ENCODE measurements at regions not wholly inside any gene's neighbourhood (a gene's known extent, or its start where the extent isn't known, plus 50 kb on each side); places are given as distances from the start of the nearest gene placed in this dataset.
"Not testable (repeated sequence)": the region's sequence is repeated elsewhere in the genome, so short reads cannot be mapped to it uniquely, and the experiment has no call there.

DNA sequence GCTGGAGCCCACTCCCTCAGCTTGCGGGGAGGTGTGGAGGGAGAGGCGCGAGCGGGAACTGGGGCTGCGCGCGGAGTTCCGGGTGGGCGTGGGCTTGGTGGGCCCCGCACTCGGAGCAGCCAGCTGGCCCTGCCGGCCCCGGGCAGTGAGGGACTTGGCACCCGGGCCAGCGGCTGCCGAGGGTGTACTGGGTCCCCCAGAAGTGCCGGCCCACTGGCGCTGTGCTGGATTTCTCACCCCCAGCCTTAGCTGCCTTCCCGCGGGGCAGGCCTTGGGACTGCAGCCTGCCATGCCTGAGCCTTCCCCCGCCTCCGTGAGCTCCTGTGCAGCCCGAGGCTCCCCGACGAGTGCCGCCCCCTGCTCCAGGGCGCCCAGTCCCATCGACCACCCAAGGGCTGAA is 1234.4 kb downstream of the TYW1 start:
- TF ChIP-seq, protein P1, sequence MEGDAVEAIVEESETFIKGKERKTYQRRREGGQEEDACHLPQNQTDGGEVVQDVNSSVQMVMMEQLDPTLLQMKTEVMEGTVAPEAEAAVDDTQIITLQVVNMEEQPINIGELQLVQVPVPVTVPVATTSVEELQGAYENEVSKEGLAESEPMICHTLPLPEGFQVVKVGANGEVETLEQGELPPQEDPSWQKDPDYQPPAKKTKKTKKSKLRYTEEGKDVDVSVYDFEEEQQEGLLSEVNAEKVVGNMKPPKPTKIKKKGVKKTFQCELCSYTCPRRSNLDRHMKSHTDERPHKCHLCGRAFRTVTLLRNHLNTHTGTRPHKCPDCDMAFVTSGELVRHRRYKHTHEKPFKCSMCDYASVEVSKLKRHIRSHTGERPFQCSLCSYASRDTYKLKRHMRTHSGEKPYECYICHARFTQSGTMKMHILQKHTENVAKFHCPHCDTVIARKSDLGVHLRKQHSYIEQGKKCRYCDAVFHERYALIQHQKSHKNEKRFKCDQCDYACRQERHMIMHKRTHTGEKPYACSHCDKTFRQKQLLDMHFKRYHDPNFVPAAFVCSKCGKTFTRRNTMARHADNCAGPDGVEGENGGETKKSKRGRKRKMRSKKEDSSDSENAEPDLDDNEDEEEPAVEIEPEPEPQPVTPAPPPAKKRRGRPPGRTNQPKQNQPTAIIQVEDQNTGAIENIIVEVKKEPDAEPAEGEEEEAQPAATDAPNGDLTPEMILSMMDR (IDR thresholded peaks at IDR 0.05; ENCODE audit: low read length) = not testable (repeated sequence)
- not testable (repeated sequence) for TF ChIP-seq EZH2phosphoT487 (IDR thresholded peaks at IDR 0.05; ENCODE audit: low read length); EZH2 (optimal IDR thresholded peaks at IDR 0.05; ENCODE audit: low read depth, low read length)
